ENCODE measurements at regions not wholly inside any gene's neighbourhood (a gene's known extent, or its start where the extent isn't known, plus 50 kb on each side); places are given as distances from the start of the nearest gene placed in this dataset.

GRCh38 chr4:58360354-58361133 is 1250.4 kb upstream of the IGFBP7 start:
- no peak overlapping the region for H3K4me3 ChIP-seq (replicated peaks in 1 of 3; ENCODE audit: insufficient read depth in 1 of 3, low read depth in 2 of 3, low read length in 3 of 3)
- TF ChIP-seq ARHGAP35 (CRISPR knock-in tag; IDR thresholded peaks at IDR 0.05; ENCODE audit: borderline replicate concordance) (no peak), SPEN (CRISPR knock-in tag; IDR thresholded peaks at IDR 0.05; ENCODE audit: low read depth) (no peak), AKAP8 (CRISPR knock-in tag; IDR thresholded peaks at IDR 0.05) (no peak), NFIC (IDR thresholded peaks at IDR 0.05; ENCODE audit: low read length) (no peak), ZUFSP (CRISPR knock-in tag; IDR thresholded peaks at IDR 0.05; ENCODE audit: borderline replicate concordance) (no peak), SOX5 (CRISPR knock-in tag; IDR thresholded peaks at IDR 0.05; ENCODE audit: borderline replicate concordance) (no peak), ZNF136 (CRISPR knock-in tag; IDR thresholded peaks at IDR 0.05; ENCODE audit: low read depth) (no peak), FOXA3 (CRISPR knock-in tag; IDR thresholded peaks at IDR 0.05) (no peak), ZBTB7B (CRISPR knock-in tag; IDR thresholded peaks at IDR 0.05) (no peak)
- H2AFZ ChIP-seq (ENCODE audit: low read length), result no peak overlapping the region
- H3K4me1 ChIP-seq (ENCODE audit: insufficient read depth, low read length), result no peaks in the 10 kb centered on the region
- H3K36me3 ChIP-seq (replicated peaks in 1 of 2; ENCODE audit: control insufficient read depth in 1 of 2, insufficient read depth in 2 of 2, low read length in 2 of 2), result no peaks in the 10 kb centered on the region
- H3K27me3 ChIP-seq (ENCODE audit: control insufficient read depth in 1 of 2, insufficient read depth in 2 of 2, low read length in 2 of 2), result no peaks in the 10 kb centered on the region
- H3K27ac ChIP-seq (ENCODE audit: extremely low read length, insufficient read depth, low read length), result no peak overlapping the region
- H3K9ac ChIP-seq (ENCODE audit: insufficient read depth, low read depth, low read length), result no peak overlapping the region
- BruUV-seq (replicated peaks), result no TSS peak
- CTCF ChIA-PET (ENCODE audit: low intra/inter-chr PET ratio, low total read pairs), result no interaction called here
- no peak overlapping the region for H3K4me2 ChIP-seq (ENCODE audit: low read depth, low read length)
- FAIRE-seq, result no peak
- DNase-seq (ENCODE audit: low spot score), result no peak
- in situ Hi-C loops (cut with HindIII; ENCODE audit: extremely low pct_ligation_motif_present, low pct_unique_long_range_greater_than_20kb) (no loop called here), intact Hi-C loops (cut with micrococcal nuclease; ENCODE audit: unreplicated experiment) (no loop called here)
- no peaks in the 10 kb centered on the region for H4K20me1 ChIP-seq (ENCODE audit: insufficient read depth, low read length)
- no peak for ATAC-seq
- no CpG with 5 or more reads among the region's 5 CpGs for WGBS (ENCODE audit: low lambda C conversion rate)
- POLR2A ChIA-PET, result no interaction called here
- no peaks in the 10 kb centered on the region for H3K79me2 ChIP-seq (ENCODE audit: insufficient read depth, low read length)
- peaks cover 100% of the 10 kb centered on the region for H3K9me3 ChIP-seq (ENCODE audit: low read length)

All from HepG2 (cell line).